ENCODE measurements at regions not wholly inside any gene's neighbourhood (a gene's known extent, or its start where the extent isn't known, plus 50 kb on each side); places are given as distances from the start of the nearest gene placed in this dataset.

DNA sequence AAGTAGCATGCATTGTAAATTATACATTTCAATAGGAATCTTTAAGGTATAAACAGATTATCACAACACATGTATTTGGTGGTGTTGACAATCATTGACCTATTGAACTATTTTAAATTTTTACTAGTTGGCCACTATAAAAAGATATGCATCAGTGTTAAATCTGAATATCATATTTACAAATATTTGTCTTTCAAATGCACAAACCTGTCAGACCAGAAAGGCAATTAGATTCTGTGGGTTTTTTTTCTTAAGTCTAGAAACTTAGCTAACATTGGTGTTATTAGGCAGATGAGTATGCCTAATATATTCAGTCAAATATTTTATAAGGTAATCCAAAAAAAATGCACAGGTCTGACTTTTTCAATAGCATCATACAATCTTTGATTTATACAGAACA is 241.4 kb upstream of the DGKB start:
- no peaks in the 10 kb centered on the region for H3K9me3 Mint-ChIP-seq (ENCODE audit: unreplicated experiment)
- Histone ChIP-seq H3K36me3 (ENCODE audit: control insufficient read depth, insufficient read depth, low read length) (no peaks in the 10 kb centered on the region), H3K9me3 (peaks cover 2% of the 10 kb centered on the region; the same call in 1 of the 2 replicates), H3K4me3 (ENCODE audit: low read depth, low read length) (no peak overlapping the region), H3K27me3 (replicated peaks; ENCODE audit: control insufficient read depth, insufficient read depth, low read length) (no peaks in the 10 kb centered on the region), H3K4me1 (no peaks in the 10 kb centered on the region)
- H3K27me3 Mint-ChIP-seq (ENCODE audit: insufficient read depth, unreplicated experiment): no peaks in the 10 kb centered on the region
- intact Hi-C loops (cut with micrococcal nuclease; ENCODE audit: unreplicated experiment): no loop called here
- POLR2A ChIA-PET: no interaction called here
- no peak overlapping the region for H3K27ac Mint-ChIP-seq (ENCODE audit: unreplicated experiment)
- H3K4me1 Mint-ChIP-seq (ENCODE audit: low read depth, unreplicated experiment): no peaks in the 10 kb centered on the region
- no peaks in the 10 kb centered on the region for H3K36me3 Mint-ChIP-seq (ENCODE audit: insufficient read depth, unreplicated experiment)
- no TSS peak for BruUV-seq (replicated peaks)
- TF ChIP-seq, protein P1, sequence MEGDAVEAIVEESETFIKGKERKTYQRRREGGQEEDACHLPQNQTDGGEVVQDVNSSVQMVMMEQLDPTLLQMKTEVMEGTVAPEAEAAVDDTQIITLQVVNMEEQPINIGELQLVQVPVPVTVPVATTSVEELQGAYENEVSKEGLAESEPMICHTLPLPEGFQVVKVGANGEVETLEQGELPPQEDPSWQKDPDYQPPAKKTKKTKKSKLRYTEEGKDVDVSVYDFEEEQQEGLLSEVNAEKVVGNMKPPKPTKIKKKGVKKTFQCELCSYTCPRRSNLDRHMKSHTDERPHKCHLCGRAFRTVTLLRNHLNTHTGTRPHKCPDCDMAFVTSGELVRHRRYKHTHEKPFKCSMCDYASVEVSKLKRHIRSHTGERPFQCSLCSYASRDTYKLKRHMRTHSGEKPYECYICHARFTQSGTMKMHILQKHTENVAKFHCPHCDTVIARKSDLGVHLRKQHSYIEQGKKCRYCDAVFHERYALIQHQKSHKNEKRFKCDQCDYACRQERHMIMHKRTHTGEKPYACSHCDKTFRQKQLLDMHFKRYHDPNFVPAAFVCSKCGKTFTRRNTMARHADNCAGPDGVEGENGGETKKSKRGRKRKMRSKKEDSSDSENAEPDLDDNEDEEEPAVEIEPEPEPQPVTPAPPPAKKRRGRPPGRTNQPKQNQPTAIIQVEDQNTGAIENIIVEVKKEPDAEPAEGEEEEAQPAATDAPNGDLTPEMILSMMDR (IDR thresholded peaks at IDR 0.05; ENCODE audit: insufficient read depth in 1 of 2, low read depth in 1 of 2, low read length in 1 of 2, severe bottlenecking in 1 of 2, unreplicated experiment in 1 of 2): no peak
- CTCF ChIA-PET: no interaction called here
- DNase-seq: no peak
- H3K4me3 Mint-ChIP-seq (ENCODE audit: unreplicated experiment): no peak overlapping the region

DNA sequence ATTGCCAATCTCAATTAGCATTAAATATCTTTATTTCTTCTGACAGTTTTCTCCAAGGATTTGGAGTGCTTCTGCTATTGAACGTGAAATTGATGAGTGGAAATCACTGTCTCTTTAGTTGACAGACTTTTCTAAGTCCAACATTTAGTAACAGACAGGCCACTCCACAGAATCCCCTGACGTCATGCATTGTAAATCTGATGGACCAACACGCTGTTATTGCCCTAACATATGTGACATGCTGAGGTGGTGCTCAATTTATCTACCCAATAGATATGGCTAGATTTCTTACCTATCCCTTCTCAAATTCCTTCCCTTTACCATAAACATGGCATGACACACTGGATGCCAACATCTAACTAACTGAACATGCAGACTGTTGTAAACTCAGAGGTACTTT is 240.6 kb upstream of the DGKB start:
- no peaks in the 10 kb centered on the region for H3K4me1 ChIP-seq
- DNase-seq: no peak
- Mint-ChIP-seq H3K9me3 (ENCODE audit: unreplicated experiment) (no peaks in the 10 kb centered on the region), H3K36me3 (ENCODE audit: insufficient read depth, unreplicated experiment) (no peaks in the 10 kb centered on the region), H3K4me1 (ENCODE audit: low read depth, unreplicated experiment) (no peaks in the 10 kb centered on the region), H3K27me3 (ENCODE audit: insufficient read depth, unreplicated experiment) (no peaks in the 10 kb centered on the region), H3K4me3 (ENCODE audit: unreplicated experiment) (no peak overlapping the region), H3K27ac (ENCODE audit: unreplicated experiment) (no peak overlapping the region)
- ChIA-PET CTCF (no interaction called here), POLR2A (no interaction called here)
- no peaks in the 10 kb centered on the region for H3K36me3 ChIP-seq (ENCODE audit: control insufficient read depth, insufficient read depth, low read length)
- TF ChIP-seq, protein P1 (IDR thresholded peaks at IDR 0.05; ENCODE audit: insufficient read depth in 1 of 2, low read depth in 1 of 2, low read length in 1 of 2, severe bottlenecking in 1 of 2, unreplicated experiment in 1 of 2): no peak
- no TSS peak for BruUV-seq (replicated peaks)
- no peaks in the 10 kb centered on the region for H3K27me3 ChIP-seq (replicated peaks; ENCODE audit: control insufficient read depth, insufficient read depth, low read length)
- H3K9me3 ChIP-seq: peaks cover 2% of the 10 kb centered on the region; the same call in 1 of the 2 replicates
- H3K4me3 ChIP-seq (ENCODE audit: low read depth, low read length): no peak overlapping the region
- intact Hi-C loops (cut with micrococcal nuclease; ENCODE audit: unreplicated experiment): no loop called here

DNA sequence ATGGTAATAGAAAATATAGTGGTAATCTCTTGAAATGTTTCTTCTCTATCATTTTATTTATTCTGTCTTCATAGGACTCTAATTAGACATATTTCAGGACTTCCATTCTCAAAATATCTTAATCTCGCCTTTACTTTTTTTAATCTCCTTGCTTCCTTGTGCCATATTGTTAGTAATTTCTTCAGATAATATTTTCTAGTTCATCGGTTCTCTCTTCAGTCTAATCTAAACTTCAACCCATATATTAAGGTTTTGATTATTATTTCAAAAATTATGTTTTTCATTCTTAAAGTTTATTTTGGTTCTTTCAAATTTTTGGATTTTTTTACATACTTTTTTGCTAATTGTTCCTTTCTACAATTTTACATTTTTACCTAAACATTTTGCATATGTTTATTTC is 237.9 kb upstream of the DGKB start:
- no peak for DNase-seq
- Histone ChIP-seq H3K36me3 (ENCODE audit: control insufficient read depth, insufficient read depth, low read length) (no peaks in the 10 kb centered on the region), H3K27me3 (replicated peaks; ENCODE audit: control insufficient read depth, insufficient read depth, low read length) (no peaks in the 10 kb centered on the region), H3K4me1 (no peaks in the 10 kb centered on the region), H3K9me3 (no peaks in the 10 kb centered on the region), H3K4me3 (ENCODE audit: low read depth, low read length) (no peak overlapping the region)
- intact Hi-C loops (cut with micrococcal nuclease; ENCODE audit: unreplicated experiment): no loop called here
- H3K9me3 Mint-ChIP-seq (ENCODE audit: unreplicated experiment): no peaks in the 10 kb centered on the region
- no peaks in the 10 kb centered on the region for H3K27me3 Mint-ChIP-seq (ENCODE audit: insufficient read depth, unreplicated experiment)
- ChIA-PET POLR2A (no interaction called here), CTCF (no interaction called here)
- no TSS peak for BruUV-seq (replicated peaks)
- no peaks in the 10 kb centered on the region for H3K4me1 Mint-ChIP-seq (ENCODE audit: low read depth, unreplicated experiment)
- no peak overlapping the region for H3K4me3 Mint-ChIP-seq (ENCODE audit: unreplicated experiment)
- TF ChIP-seq, protein P1 (IDR thresholded peaks at IDR 0.05; ENCODE audit: insufficient read depth in 1 of 2, low read depth in 1 of 2, low read length in 1 of 2, severe bottlenecking in 1 of 2, unreplicated experiment in 1 of 2): no peak
- no peaks in the 10 kb centered on the region for H3K36me3 Mint-ChIP-seq (ENCODE audit: insufficient read depth, unreplicated experiment)
- no peak overlapping the region for H3K27ac Mint-ChIP-seq (ENCODE audit: unreplicated experiment)

All from Caco-2 (cell line).